H1 (cell line): ENCODE measurements at regions not wholly inside any gene's neighbourhood (a gene's known extent, or its start where the extent isn't known, plus 50 kb on each side); places are given as distances from the start of the nearest gene placed in this dataset.

Source experiments
- BACH1 ChIP-seq: IDR thresholded peaks from 2 replicates; pipeline ENCODE4 v1.6.1; 2012; ENCODE audit warnings: low read length, improper control_type of control experiment
- CBX5 ChIP-seq: fragments of 300-800, 300-1000 bp; sonication (generic); IDR thresholded peaks from 2 replicates; pipeline ENCODE4 v1.7.1; 2016; ENCODE audit warnings: antibody characterized with exemption, low read length, low read depth
- CBX8 ChIP-seq: fragments of 300-800, 300-1000 bp; sonication (generic); IDR thresholded peaks from 2 replicates; pipeline ENCODE4 v1.7.1; 2016; ENCODE audit warnings: low read depth, low read length, borderline replicate concordance
- CHD7 ChIP-seq: fragments of 300-600 bp; sonication (generic); IDR thresholded peaks from 2 replicates; pipeline ENCODE4 v1.7.1; 2012; ENCODE audit warnings: low read length, moderate library complexity, mild to moderate bottlenecking, inconsistent platforms; ENCODE audit not compliant: insufficient replicate concordance
- FOSL1 ChIP-seq: IDR thresholded peaks from 2 replicates; pipeline ENCODE4 v1.6.1; 2011; ENCODE audit warnings: mild to moderate bottlenecking, low read depth, low read length, moderate library complexity; ENCODE audit not compliant: insufficient read depth
- JUN ChIP-seq: IDR thresholded peaks from 2 replicates; pipeline ENCODE4 v1.6.1; 2011; ENCODE audit warnings: low read depth, mild to moderate bottlenecking, improper control_type of control experiment, low read length
- MAX ChIP-seq: IDR thresholded peaks from 2 replicates; pipeline ENCODE4 v1.6.1; 2012; ENCODE audit warnings: inconsistent platforms
- SAP30 ChIP-seq: fragments of 300-600 bp; sonication (generic); IDR thresholded peaks from 2 replicates; pipeline ENCODE4 v1.7.1; 2012; ENCODE audit warnings: low read length, moderate library complexity, mild to moderate bottlenecking, inconsistent platforms; ENCODE audit not compliant: insufficient read depth, insufficient replicate concordance
- SP2 ChIP-seq: IDR thresholded peaks from 2 replicates; pipeline ENCODE4 v1.6.1; 2012; ENCODE audit warnings: mild to moderate bottlenecking, low read length, inconsistent platforms

- TF ChIP-seq MAX (no peak), BACH1 (no peak), CBX8 (no peak), CBX5 (no peak), JUN (no peak), FOSL1 (no peak), SAP30 (no peak), CHD7 (no peak), SP2 (no peak)
These were observed 310.6 kb upstream of the ZMIZ1 start (continued) for GRCh38 chr10:78758176-78758575.
